ENCODE measurements at regions not wholly inside any gene's neighbourhood (a gene's known extent, or its start where the extent isn't known, plus 50 kb on each side); places are given as distances from the start of the nearest gene placed in this dataset.

DNA sequence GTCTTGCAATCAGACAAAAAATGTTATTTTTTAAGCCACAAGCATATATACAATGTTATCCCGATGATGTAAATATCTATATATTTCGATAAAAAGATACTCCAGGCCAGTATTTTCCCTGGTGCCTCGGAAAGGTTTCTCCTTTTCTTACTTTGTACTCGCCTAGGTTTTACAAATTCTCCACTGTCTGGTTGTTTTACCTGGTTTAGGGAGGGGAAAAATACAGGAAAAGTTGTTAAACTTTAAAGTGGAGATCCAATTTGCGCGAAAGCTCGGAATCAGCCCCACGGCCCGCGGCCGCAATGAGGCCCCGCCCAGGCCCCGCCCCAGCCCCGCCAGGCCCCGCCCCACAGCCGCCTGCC lies 58.4 kb upstream of the WNT7B start:
- TF ChIP-seq EZH2phosphoT487 (conservative IDR thresholded peaks at IDR 0.05; ENCODE audit: low read length), result no peak
- TF ChIP-seq, protein P1, sequence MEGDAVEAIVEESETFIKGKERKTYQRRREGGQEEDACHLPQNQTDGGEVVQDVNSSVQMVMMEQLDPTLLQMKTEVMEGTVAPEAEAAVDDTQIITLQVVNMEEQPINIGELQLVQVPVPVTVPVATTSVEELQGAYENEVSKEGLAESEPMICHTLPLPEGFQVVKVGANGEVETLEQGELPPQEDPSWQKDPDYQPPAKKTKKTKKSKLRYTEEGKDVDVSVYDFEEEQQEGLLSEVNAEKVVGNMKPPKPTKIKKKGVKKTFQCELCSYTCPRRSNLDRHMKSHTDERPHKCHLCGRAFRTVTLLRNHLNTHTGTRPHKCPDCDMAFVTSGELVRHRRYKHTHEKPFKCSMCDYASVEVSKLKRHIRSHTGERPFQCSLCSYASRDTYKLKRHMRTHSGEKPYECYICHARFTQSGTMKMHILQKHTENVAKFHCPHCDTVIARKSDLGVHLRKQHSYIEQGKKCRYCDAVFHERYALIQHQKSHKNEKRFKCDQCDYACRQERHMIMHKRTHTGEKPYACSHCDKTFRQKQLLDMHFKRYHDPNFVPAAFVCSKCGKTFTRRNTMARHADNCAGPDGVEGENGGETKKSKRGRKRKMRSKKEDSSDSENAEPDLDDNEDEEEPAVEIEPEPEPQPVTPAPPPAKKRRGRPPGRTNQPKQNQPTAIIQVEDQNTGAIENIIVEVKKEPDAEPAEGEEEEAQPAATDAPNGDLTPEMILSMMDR (IDR thresholded peaks at IDR 0.05; ENCODE audit: insufficient read depth, low read length, poor library complexity, severe bottlenecking), result no peak

Measured in SU-DHL-6 (cell line).